ENCODE measurements at regions not wholly inside any gene's neighbourhood (a gene's known extent, or its start where the extent isn't known, plus 50 kb on each side); places are given as distances from the start of the nearest gene placed in this dataset.

- no peak overlapping the region for H3K27ac ChIP-seq
- TF ChIP-seq CTCF (conservative IDR thresholded peaks at IDR 0.05), result no peak
Observed at GRCh38 chr5:103721183-103721582, 158.6 kb upstream of the NUDT12 start.

GRCh38 chr5:103718108-103718507 lies 155.5 kb upstream of the NUDT12 start:
- no peak for TF ChIP-seq CTCF (conservative IDR thresholded peaks at IDR 0.05)
- no peak overlapping the region for H3K27ac ChIP-seq

GRCh38 chr5:103708601-103709000 lies 146.0 kb upstream of the NUDT12 start:
- H3K27ac ChIP-seq, result no peak overlapping the region
- TF ChIP-seq CTCF (conservative IDR thresholded peaks at IDR 0.05), result no peak

- no peak overlapping the region for H3K27ac ChIP-seq
Observed at GRCh38 chr5:103706939-103707682, 144.5 kb upstream of the NUDT12 start.

GRCh38 chr5:103703617-103704016 lies 141.0 kb upstream of the NUDT12 start:
- TF ChIP-seq CTCF (conservative IDR thresholded peaks at IDR 0.05), result no peak

More at GRCh38 chr5:103706939-103707682, 144.5 kb upstream of the NUDT12 start:
- TF ChIP-seq CTCF (conservative IDR thresholded peaks at IDR 0.05), result no peak

GRCh38 chr5:103693517-103693916 lies 130.9 kb upstream of the NUDT12 start:
- no peak for TF ChIP-seq CTCF (conservative IDR thresholded peaks at IDR 0.05)
- no peak overlapping the region for H3K27ac ChIP-seq

More at GRCh38 chr5:103703617-103704016, 141.0 kb upstream of the NUDT12 start:
- peak overlapping the region; percentile 30; the same call in 1 of the 2 replicates for H3K27ac ChIP-seq

- no peak overlapping the region for H3K27ac ChIP-seq
- no peak for TF ChIP-seq CTCF (conservative IDR thresholded peaks at IDR 0.05)
Observed at GRCh38 chr5:103690676-103691075, 128.1 kb upstream of the NUDT12 start.

All from VCaP (cell line).